CD4-positive, alpha-beta T cell treated with Interleukin-12 subunit alpha and Interleukin-12 subunit beta, for 1 hour (primary cell): ENCODE measurements at regions not wholly inside any gene's neighbourhood (a gene's known extent, or its start where the extent isn't known, plus 50 kb on each side); places are given as distances from the start of the nearest gene placed in this dataset.
"Not testable (repeated sequence)": the region's sequence is repeated elsewhere in the genome, so short reads cannot be mapped to it uniquely, and the experiment has no call there.

Source experiments
- DNase-seq: peaks from one replicate; pipeline ENCODE4 v3.0.0-alpha.2; 2020

GRCh38 chr4:66094070-66094469 is 423.8 kb upstream of the EPHA5 start:
- no peak for DNase-seq

GRCh38 chr4:66091786-66092185 is 421.5 kb upstream of the EPHA5 start:
- no peak for DNase-seq

GRCh38 chr4:66073961-66074360 is 403.7 kb upstream of the EPHA5 start:
- no peak for DNase-seq

GRCh38 chr4:66071911-66072310 is 401.6 kb upstream of the EPHA5 start:
- no peak for DNase-seq

GRCh38 chr4:66062921-66063320 is 392.6 kb upstream of the EPHA5 start:
- no peak for DNase-seq

GRCh38 chr4:66062044-66062443 is 391.8 kb upstream of the EPHA5 start:
- no peak for DNase-seq

- no peak for DNase-seq
These were observed 389.3 kb upstream of the EPHA5 start for GRCh38 chr4:66059556-66059955.

GRCh38 chr4:66059136-66059535 is 388.8 kb upstream of the EPHA5 start:
- DNase-seq: no peak

- no peak for DNase-seq
These were observed 385.7 kb upstream of the EPHA5 start for GRCh38 chr4:66055999-66056398.

GRCh38 chr4:66052426-66052825 is 382.1 kb upstream of the EPHA5 start:
- DNase-seq: no peak

- DNase-seq: no peak
These were observed 378.6 kb upstream of the EPHA5 start for GRCh38 chr4:66048861-66049260.

- DNase-seq: no peak
These were observed 375.6 kb upstream of the EPHA5 start for GRCh38 chr4:66045913-66046312.

GRCh38 chr4:66035701-66036100 is 365.4 kb upstream of the EPHA5 start:
- no peak for DNase-seq

- no peak for DNase-seq
These were observed 364.4 kb upstream of the EPHA5 start for GRCh38 chr4:66034671-66035070.

GRCh38 chr4:66034262-66034661 is 364.0 kb upstream of the EPHA5 start:
- no peak for DNase-seq

- DNase-seq: no peak
These were observed 362.3 kb upstream of the EPHA5 start for GRCh38 chr4:66032571-66032970.

GRCh38 chr4:66028668-66029067 is 358.4 kb upstream of the EPHA5 start:
- DNase-seq: no peak

- no peak for DNase-seq
These were observed 352.8 kb upstream of the EPHA5 start for GRCh38 chr4:66023061-66023460.

- DNase-seq: no peak
These were observed 347.4 kb upstream of the EPHA5 start for GRCh38 chr4:66017671-66018070.

- no peak for DNase-seq
These were observed 346.0 kb upstream of the EPHA5 start for GRCh38 chr4:66016240-66016639.

- DNase-seq: no peak
These were observed 344.0 kb upstream of the EPHA5 start for GRCh38 chr4:66014146-66014765.

GRCh38 chr4:66000510-66001117 is 330.3 kb upstream of the EPHA5 start:
- DNase-seq: no peak

GRCh38 chr4:65999518-65999871 is 329.2 kb upstream of the EPHA5 start:
- no peak for DNase-seq

- not testable (repeated sequence) for DNase-seq
These were observed 328.7 kb upstream of the EPHA5 start for GRCh38 chr4:65998807-65999517.

GRCh38 chr4:65983061-65983460 is 312.8 kb upstream of the EPHA5 start:
- no peak for DNase-seq
